HCT116 (cell line): ENCODE measurements at regions not wholly inside any gene's neighbourhood (a gene's known extent, or its start where the extent isn't known, plus 50 kb on each side); places are given as distances from the start of the nearest gene placed in this dataset.

ENCODE experiments used
- CTCF ChIP-seq, 3 experiments: fragments of 200-600 bp in 1 of 3; sonication (generic) in 1 of 3; IDR thresholded peaks in 2 of 3; conservative IDR thresholded peaks in 1 of 3; 2 replicates each; pipeline ENCODE4 v1.5.1; 2012 to 2017; ENCODE audit warnings: low read depth in 2 of 3, low read length in 2 of 3, antibody characterized with exemption in 1 of 3, borderline replicate concordance in 1 of 3, control low read depth in 1 of 3, mild to moderate bottlenecking in 1 of 3, mixed read lengths in 1 of 3, mixed run types in 1 of 3, moderate library complexity in 1 of 3; ENCODE audit not compliant: insufficient read depth in 1 of 3
- ELF1 ChIP-seq: IDR thresholded peaks from 2 replicates; pipeline ENCODE4 v1.6.1; 2012; ENCODE audit warnings: low read depth, borderline replicate concordance
- EZH2phosphoT487 ChIP-seq: fragments of 200-600 bp; IDR thresholded peaks from 2 replicates; pipeline ENCODE4 v1.6.1; 2018; ENCODE audit warnings: antibody characterized with exemption, borderline replicate concordance
- POLR2A ChIP-seq: IDR thresholded peaks from 2 replicates; pipeline ENCODE4 v1.7.0; 2011; ENCODE audit warnings: borderline replicate concordance; ENCODE audit not compliant: insufficient read depth, insufficient read length; ENCODE audit errors: extremely low read depth
- POLR2AphosphoS5 ChIP-seq: IDR thresholded peaks from 2 replicates; pipeline ENCODE4 v1.6.1; 2011; ENCODE audit warnings: mild to moderate bottlenecking, low read depth, low read length, moderate library complexity
- REST ChIP-seq: IDR thresholded peaks from 2 replicates; pipeline ENCODE4 v1.6.1; 2012; ENCODE audit warnings: low read depth
- SIN3A ChIP-seq: IDR thresholded peaks from 2 replicates; pipeline ENCODE4 v1.6.1; 2012; ENCODE audit warnings: low read depth
- TCF7L2 ChIP-seq: IDR thresholded peaks from 2 replicates; pipeline ENCODE4 v1.7.0; 2011; ENCODE audit warnings: borderline replicate concordance, inconsistent platforms; ENCODE audit not compliant: insufficient read depth, insufficient read length; ENCODE audit errors: extremely low read depth
- YY1 ChIP-seq: IDR thresholded peaks from 2 replicates; pipeline ENCODE4 v1.6.1; 2011; ENCODE audit warnings: low read length, low read depth, moderate library complexity, mild to moderate bottlenecking; ENCODE audit not compliant: insufficient replicate concordance; ENCODE audit errors: extremely low read depth
- ZNF274 ChIP-seq: fragments of 200-500 bp; sonication (Bioruptor generic); IDR thresholded peaks from 2 replicates; pipeline ENCODE4 v1.6.1; 2014; ENCODE audit warnings: mild to moderate bottlenecking, low read depth, low read length, inconsistent platforms

GRCh38 chr10:62666275-62666674, 138.2 kb upstream of the ADO start:
- TF ChIP-seq POLR2A (no peak), ZNF274 (no peak), YY1 (no peak), CTCF (IDR thresholded peaks at IDR 0.05 in 2 of 3, conservative IDR thresholded peaks at IDR 0.05 in 1 of 3; ENCODE audit: borderline replicate concordance in 1 of 3, insufficient read depth in 1 of 3, low read depth in 2 of 3, low read length in 2 of 3) (no peak), ELF1 (no peak), REST (no peak), TCF7L2 (no peak), POLR2AphosphoS5 (no peak), SIN3A (no peak), EZH2phosphoT487 (no peak)
